Activated T-cell treated with anti-CD3 and anti-CD28 coated beads for 48 hours (primary cell): ENCODE measurements at regions not wholly inside any gene's neighbourhood (a gene's known extent, or its start where the extent isn't known, plus 50 kb on each side); places are given as distances from the start of the nearest gene placed in this dataset.
"Not testable (repeated sequence)": the region's sequence is repeated elsewhere in the genome, so short reads cannot be mapped to it uniquely, and the experiment has no call there.

Experiments used
- DNase-seq: peaks from one replicate; pipeline ENCODE4 v3.0.0-alpha.2; 2020; ENCODE audit warnings: low read depth

GRCh38 chr6:141056945-141057625 lies 1075.6 kb upstream of the GJE1 start:
- DNase-seq = no peak

- DNase-seq = no peak
Observed at GRCh38 chr6:141050471-141050870, 1082.3 kb upstream of the GJE1 start.

GRCh38 chr6:141048451-141048850 lies 1084.3 kb upstream of the GJE1 start:
- DNase-seq = no peak

DNA sequence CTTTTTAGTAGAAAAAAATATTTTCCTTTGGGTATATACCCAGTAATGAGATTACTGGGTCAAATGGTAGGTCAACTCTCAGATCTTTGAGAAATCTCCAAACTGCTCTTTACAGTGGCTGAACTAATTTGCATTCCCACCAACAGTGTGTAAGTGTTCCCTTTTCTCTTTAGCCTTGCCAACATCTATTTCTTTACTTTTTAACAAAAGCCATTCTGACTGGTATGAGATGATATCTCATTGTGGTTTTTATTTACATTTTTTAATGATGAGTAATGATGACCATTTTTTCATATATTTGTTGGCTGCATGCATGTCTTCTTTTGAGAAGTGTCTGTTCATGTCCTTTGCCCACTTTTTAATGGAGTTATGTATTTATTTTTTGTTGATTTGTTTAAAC lies 1086.2 kb upstream of the GJE1 start:
- DNase-seq = not testable (repeated sequence)

DNA sequence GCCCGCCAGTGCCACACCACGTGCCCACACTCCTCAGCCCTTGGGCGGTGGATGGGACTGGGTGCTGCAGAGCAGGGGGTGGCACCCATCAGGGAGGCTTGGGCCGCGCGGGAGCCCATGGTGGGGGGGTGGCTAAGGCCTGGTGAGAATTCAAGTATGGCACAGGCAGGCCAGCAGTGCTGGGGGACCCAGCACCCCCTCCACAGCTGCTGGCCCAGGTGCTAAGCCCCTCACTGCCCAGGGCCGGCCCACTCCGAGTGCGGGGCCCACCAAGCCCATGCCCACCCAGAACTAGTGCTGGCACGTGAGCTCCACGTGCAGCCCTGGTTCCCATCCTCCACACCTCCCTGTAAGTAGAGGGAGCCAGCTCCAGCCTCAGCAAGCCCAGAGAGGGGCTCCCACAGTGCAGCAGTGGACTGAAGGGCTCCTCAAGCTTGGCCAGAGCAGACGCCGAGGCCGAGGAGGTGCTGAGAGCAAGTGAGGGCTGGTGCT lies 1091.1 kb upstream of the GJE1 start:
- no peak for DNase-seq

DNA sequence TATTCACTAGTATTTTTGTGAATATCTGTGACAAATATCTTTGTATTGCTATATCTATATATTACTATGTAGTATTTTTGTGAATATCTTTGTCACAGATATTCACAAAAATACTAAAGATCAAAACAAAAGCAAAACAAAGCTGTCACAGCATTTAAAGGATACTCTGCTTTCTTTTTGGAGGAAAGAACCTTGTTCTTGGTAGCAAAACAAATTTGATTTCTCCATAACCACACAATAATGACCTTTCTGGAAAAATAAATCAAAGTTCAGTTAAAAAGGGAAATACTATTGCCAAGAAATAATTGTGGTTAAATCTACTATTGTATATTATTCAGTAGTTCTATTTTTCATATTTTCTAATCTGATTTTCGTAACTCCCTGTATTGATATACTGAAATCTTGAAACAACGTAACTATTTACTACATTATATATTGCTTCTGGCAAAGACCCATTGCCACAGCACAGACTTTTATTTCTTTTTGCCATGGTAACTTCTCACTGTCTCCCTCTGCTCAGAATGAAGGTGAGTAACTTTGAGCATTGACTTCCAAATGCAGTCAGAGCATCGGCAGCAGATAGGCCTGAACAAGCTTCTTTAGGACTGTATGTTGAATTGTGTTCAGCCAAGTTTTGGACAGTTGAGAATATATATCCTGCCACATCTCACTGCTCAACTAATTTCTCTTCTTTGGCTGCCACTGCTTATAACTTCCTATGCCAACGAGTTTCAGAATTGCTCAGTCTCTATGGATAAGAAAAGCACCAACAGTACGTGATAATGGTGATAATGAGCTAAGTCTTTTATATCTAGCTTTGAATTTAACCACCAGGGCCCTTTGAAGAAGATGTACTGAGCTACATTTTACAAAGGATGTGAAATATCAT lies 1097.2 kb upstream of the GJE1 start:
- DNase-seq = no peak

DNA sequence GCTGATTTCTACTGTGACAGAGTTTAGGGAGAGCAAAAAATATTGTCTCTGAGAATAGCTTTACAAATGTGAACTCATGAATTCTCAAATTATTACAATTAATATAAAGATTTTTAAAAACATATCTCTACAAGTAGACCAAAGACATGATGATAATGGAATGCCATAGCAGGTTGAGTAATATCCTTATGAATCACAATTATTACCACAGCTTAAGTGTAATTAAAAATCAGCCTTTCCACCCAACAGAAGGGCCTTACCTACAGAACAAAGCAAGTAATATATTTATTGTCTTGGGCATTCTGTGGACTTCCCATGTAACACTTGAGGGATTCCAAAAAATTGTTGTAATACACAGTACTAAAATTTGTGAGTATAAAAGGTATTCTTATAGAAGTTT lies 1099.6 kb upstream of the GJE1 start:
- no peak for DNase-seq

- no peak for DNase-seq
Observed at GRCh38 chr6:141029908-141030307, 1102.8 kb upstream of the GJE1 start.

DNA sequence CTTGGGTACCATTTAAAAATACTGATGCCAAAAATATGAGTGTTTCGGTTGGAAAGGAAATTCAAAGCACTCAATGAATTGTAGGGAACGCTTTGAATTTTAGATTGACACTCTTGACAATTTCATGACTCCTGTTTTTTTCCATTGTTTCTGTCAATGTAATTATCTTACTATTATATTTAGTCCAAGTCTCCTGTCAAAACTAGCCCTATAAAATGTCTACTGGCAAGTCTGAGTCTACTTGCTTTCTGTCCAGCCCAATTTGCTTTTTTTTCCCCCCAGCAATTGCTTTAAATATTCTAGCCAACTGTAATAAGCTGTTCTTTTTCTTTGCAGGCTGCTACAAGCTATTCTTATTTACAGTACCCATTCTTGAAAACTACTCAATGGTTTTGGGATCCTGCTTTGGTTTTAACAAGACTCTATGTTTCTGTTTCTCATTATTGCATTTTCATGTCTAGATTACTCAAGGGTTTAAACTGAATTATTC lies 1103.9 kb upstream of the GJE1 start:
- DNase-seq = no peak

GRCh38 chr6:141026504-141026903 lies 1106.2 kb upstream of the GJE1 start:
- DNase-seq = no peak

- no peak for DNase-seq
Observed at GRCh38 chr6:141024526-141024925, 1108.2 kb upstream of the GJE1 start.

- DNase-seq = no peak
Observed at GRCh38 chr6:141017941-141018340, 1114.8 kb upstream of the GJE1 start.

DNA sequence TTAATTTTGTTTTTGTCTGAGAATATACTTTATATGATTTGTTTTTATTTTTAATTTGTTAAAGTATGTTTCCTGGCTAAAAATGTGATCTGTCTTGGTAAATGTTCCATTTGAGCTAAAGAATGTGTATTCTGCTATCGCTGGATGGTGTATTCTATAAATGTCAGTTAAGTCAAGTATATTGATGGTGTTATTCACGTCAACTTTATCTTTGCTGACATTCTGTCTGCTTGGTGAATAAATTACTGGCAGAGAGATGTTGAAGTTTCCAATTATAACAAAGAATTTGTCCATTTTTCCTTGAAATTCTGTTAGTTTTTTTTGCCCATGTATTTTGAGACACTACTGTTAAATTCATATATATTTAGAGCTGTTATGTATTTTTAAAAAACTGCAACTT lies 1131.8 kb upstream of the GJE1 start:
- no peak for DNase-seq

DNA sequence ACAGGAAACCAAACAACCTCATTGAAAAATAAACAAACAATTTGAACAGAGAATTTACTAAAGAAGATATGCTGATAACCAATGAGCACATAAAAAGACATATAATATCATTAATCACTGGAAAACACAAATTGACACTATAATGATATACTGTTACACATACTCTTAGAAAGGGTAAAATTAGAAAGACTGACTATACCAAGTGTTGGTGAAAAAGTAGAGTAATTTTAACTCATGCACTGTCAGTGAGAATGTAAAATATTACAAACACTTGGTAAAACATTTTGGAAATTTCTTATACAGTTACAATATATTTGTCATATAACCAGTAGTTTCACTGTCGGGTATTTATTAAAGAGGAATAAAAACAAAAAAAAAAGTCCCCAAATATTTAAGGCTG lies 1139.2 kb upstream of the GJE1 start:
- no peak for DNase-seq

GRCh38 chr6:140992678-140993077 lies 1140.0 kb upstream of the GJE1 start:
- DNase-seq = no peak

DNA sequence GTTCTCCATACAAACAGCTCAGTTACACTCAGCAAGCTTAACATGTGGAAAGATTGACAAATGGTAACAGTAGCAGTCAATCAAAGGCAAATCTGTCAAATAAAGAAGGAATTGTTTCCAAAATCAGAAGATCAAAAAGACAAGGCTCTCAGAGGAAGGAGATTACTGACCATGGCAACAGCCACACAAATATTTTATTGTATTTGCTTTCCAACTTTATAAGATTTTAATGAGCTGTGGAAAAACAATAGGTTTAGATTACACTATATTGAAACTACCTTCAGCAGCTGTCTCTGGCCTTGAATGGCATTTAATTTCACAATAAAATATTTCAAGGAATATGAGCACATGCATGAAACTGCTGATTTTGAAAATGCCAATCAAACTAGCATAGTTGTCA lies 1143.9 kb upstream of the GJE1 start:
- DNase-seq = no peak

DNA sequence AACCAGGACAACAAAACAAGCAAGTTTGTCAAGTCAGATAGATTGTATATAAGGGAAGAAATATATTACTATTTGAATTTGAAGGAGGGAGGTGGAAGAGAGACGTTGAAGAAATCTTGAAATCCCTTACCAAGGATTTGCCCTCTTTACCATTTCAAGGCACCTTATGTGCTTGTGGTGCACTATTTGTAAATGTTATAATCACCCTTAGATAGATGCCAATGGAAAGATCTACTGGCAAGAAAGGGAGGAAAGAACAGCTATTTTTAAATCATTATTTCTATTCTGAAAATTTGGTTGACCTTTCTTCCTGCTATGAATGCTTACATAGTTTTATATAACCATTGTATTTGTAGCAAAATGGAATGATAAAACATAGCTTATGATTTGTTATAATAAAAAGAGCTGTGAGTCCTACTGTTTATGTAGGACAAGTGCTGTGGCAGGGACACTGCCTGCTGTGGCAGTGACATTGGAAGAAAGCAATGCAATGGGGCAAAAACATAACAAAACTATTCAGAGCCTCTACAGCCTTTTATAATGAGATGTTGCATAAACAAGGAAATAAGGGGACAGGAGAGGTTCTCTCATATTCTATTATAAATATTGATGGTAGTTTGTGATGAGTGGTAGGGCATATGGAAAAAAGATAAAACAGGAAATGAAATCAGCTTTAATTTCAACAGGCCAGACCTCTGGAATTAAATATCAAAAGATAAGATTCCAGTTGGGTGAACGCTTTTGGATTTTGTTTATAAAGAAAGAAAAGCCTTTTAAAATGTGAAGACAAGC lies 1145.2 kb upstream of the GJE1 start:
- DNase-seq = no peak

- DNase-seq = no peak
Observed at GRCh38 chr6:140985679-140986275, 1146.9 kb upstream of the GJE1 start.

GRCh38 chr6:140980265-140980887 lies 1152.3 kb upstream of the GJE1 start:
- DNase-seq = no peak

GRCh38 chr6:140979642-140980091 lies 1153.1 kb upstream of the GJE1 start:
- DNase-seq = no peak

DNA sequence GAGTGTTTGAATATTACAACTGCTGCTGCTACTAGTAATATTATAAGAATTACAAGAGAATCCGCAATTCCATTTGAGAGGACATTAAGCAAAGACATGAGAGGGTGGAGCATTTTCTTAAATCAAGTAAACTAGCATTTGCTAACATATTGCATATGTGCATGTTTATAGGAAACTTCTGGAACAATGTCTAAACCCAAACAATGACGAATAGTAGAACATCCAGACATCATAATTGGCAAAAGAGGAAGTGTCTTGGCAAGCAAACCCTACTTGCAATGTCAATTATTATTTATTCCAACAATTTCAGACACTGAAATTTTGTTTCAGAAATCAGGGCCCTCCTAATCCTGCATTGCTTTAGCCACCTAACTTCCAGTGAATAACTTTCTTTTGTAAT lies 1155.3 kb upstream of the GJE1 start:
- no peak for DNase-seq
